ENCODE measurements at regions not wholly inside any gene's neighbourhood (a gene's known extent, or its start where the extent isn't known, plus 50 kb on each side); places are given as distances from the start of the nearest gene placed in this dataset.

DNA sequence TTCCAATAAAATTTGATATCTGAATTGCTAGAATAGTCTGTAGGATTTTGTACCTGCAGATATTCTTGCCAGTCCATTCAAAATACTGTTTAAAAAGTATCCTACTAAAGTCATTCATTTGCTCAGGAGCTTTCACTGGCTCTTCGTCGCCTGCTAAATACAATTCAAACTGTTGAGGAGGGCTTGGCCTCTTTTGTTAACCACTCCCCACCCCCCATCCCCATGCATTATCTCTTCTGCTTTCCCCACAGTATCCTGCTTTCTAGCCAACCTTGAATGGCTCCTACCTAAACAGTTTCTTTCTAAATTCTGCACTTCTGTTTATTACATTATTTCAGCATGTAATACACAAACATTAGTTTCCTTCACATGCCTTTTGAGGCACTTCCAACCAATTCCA, 230.8 kb downstream of the CPE start:
- TF ChIP-seq CTCF (conservative IDR thresholded peaks at IDR 0.05 in 1 of 2, IDR thresholded peaks at IDR 0.05 in 1 of 2; ENCODE audit: extremely low read depth in 1 of 2, insufficient read depth in 1 of 2, low read depth in 1 of 2, low read length in 2 of 2), result no peak
- no peak for TF ChIP-seq EZH2 (IDR thresholded peaks at IDR 0.05; ENCODE audit: borderline replicate concordance, low read length)
